HL-60/S4 treated with retinoic acid at 250 ng/mL for 4 days and 3 days (cell line): ENCODE measurements at regions not wholly inside any gene's neighbourhood (a gene's known extent, or its start where the extent isn't known, plus 50 kb on each side); places are given as distances from the start of the nearest gene placed in this dataset.

ENCODE experiments used
- in situ Hi-C: fragments of 300-500 bp; cut with MboI; formaldehyde crosslinking; loops from 2 replicates; pipeline ENCODE4 v1.7.0; 2022; ENCODE audit warnings: low sequenced_read_pairs

DNA sequence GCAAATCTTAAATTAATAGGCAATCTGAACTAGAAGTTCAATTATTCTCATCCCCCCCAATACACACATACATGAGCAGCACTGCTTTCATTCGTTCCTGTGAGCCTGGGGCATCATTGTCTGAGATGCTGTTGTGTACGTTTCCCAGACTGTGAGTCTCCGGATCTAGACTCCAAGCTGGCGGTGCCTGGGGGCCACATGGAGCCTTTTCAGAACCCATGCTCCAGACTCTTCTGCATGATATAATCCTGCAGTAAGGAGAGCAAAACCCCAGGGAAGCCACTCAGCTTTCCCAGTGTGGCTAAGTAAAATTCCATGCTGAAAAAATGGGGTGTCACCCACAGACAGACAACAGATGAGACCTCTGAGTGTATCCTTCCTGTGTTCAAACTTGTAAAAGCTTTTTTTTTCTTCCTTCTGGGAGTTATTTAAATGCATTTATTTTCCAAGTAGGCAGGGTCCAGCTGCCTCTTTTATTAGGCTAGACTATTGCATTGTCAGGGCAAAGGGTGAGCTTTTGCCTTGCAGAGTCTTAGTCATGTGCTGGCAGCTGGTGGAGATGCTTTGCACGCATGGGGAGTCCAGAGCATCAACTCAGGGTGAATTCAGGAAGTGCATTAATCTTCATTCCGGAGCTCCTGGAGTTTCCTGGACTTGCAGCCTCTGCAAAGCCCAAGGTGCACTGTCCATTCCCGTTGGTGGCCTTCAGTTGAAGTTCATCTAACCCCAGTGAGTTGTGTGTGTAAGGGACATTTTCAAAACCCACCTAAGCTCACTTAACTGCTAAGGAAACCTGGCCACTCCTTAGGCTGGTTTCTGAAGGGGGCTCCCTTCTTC is 185.7 kb upstream of the ADO start:
- in situ Hi-C loops = loop anchor here (5.0 to 25.0 kb wide), 2 partner anchors 189 to 469 kb away; no protein-coding TSS in a partner anchor

DNA sequence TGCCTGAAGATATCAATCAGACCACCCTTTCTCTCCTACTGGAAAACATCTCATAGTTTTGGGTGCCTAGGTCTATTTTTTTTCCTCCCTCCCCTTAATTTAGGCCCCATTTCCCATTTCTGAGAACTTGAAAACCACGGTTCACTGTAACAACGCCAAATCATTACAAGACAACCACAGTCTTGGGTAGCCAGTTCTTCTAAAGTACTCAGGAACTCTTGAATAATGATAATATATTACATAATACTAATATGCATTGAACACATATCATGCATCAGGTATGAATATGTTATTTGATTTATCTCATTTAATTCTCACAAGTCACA is 185.1 kb upstream of the ADO start:
- in situ Hi-C loops = loop anchor here (5.0 to 25.0 kb wide), 2 partner anchors 188 to 468 kb away; no protein-coding TSS in a partner anchor

DNA sequence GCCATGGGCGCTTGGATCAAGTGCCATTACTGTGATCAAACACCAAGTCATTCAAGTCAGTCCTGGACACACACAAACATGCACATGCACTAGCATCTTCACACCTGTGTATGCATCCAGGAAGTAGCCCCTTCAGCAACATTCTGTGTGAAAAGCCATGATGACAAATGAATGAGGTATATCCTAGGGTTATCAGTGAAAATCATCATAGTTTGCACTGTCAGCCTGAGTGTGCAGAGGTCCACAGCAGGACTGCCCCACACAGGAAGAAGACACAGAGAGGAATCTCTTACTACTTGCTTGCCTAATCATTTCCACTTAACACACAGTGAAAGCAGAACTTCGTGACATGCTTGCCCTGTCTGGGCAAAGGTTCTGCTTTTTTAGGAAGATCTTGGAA is 184.0 kb upstream of the ADO start:
- in situ Hi-C loops = loop anchor here (25.0 kb wide), 1 partner anchor 467 kb away; no protein-coding TSS in a partner anchor

DNA sequence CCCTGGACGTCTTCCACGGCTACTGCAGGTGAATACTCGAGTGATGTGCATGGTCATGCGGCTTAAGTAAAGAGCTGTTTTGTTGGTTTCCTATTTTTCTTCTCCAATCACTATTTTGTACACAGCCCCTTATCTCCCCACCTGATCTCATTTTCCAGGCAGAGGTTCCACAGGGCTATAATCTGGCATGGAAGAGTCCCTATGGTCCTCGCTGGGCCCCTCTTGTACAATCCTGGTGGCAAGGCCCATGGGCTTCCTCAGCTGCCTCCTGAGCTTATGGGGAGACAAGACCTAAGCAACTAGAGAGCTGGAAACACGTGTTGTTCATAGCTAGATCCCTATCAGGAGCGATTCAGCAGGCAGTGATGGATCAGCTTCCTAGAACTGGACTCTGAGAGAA is 181.3 kb upstream of the ADO start:
- in situ Hi-C loops = loop anchor here (25.0 kb wide), 1 partner anchor 464 kb away; no protein-coding TSS in a partner anchor

DNA sequence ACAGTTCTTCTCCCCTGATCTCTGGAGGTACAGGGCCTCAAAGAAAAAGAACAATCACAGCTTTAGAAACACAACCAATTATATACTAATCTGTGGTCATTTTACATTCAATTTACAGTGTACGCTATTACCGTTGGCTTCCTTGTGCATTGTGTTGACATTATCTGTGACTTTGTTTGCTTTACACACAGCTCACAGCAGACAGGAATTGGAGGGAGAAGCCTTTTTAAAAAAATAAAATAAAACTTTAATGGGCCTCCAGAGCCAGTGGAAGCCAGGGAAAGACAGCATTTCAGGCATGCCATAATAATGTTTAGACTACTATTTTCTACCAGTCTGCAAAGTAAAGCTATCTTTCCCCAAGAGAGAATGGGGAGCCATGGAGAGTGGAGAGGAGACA is 179.0 kb upstream of the ADO start:
- in situ Hi-C loops = no loop called here

DNA sequence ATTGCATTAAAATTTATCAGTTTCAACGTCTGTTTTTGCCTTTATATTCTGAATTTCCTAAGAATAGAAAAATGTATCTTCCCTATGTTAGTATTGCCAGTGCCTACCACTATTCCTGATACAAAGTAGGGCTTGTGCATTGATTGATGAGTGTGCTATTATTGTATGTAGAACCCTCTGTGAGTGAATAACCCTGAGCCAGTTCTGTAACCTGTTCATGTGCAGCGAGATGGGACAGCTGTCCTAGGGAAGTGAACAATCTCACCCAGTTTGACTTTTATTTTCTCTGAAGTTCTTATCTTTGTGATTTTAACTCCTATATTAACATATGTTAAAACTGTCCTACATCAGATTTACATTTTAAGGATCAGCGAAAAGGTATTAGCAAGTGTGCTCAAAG is 178.4 kb upstream of the ADO start:
- in situ Hi-C loops = no loop called here

DNA sequence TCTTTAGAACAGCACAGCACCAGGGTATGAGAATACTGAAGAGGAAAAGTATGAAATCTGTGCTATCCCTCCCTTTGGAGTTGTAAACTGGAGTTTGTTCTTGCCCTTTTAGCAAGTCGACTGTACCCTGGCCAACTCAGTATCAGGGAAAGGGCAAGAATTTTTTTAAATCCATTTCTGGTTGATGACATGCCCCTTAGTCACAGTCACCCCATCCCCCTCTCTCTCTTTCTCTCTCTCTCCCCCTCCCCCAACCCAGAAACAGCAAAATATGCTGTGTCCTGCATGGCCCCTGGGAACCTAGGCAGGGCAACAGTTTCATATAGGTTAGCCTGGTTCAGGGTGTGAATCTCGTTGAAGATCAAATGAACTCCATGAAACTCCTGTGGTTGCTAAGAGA is 177.7 kb upstream of the ADO start:
- in situ Hi-C loops = no loop called here

DNA sequence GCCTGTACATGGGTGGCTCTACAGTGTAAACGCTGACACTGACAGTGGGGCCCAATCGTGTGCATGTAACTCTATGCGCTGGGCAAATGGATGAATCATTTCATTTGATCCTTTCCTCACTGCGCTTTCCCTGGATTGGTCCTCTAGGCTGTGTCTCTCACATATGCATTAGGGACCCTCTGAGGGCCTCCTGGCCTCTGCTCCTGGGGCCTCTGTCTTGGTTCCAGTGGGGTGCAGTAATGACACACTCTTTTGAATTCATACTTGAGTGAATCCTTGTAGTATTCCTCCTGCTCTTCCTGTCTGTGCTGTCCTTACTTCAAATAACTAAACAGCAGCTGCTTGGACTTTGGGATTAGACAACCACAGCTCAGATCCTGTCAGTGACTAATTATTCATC is 176.5 kb upstream of the ADO start:
- in situ Hi-C loops = no loop called here

DNA sequence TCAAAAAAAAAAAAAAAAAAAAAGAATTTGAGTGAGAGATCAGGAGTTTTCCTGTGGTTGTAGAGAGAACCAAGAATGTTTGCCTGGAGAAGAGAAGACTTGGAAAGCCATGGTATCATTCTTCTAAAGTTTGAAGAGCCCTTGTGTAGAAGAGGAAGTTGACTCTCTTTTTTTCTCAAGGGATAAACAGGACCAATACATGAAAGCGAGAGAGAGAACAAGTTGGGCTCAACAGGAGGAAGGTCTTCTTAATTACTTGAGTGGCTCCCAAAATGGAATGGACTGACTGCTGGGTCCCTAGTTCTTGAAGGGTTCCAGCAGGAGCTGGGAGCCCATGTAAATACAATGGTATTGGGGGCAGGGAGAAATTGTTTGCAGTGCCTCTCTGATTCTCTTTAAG is 173.3 kb upstream of the ADO start:
- in situ Hi-C loops = no loop called here

DNA sequence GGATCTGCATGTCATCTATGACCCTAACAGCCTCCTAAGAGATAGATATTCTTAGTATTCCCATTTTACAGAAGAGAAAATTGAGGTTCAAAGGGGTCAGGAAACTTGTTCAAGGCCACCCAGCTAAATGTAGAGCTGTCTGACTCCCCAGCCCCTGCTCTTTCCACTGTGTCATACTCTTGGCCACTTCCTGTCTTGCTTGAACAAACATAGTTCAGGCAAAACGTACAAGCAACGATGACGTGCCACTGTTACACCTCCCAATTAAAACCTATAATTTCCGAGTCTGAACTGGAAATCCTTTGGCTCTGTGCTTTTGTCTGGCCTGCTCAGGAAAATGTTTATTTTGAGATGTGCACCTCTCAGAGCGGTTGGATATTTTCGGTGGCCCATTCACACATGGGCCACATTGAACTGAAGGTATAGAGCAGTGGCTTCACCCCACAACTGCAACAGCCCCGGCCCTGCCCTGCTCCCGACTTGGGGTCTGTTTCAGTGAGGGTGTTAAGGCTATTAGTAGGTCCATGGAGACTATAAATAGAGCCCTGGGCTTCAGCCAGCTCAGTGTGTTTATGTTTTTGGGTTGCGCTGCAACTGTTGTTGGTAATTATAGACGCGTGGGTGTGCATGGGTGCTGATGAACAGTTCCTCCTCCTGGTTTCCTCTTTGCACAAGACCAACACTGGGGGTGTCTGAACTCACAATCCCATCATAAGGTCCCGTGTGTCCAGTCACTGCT is 172.3 kb upstream of the ADO start:
- in situ Hi-C loops = no loop called here

DNA sequence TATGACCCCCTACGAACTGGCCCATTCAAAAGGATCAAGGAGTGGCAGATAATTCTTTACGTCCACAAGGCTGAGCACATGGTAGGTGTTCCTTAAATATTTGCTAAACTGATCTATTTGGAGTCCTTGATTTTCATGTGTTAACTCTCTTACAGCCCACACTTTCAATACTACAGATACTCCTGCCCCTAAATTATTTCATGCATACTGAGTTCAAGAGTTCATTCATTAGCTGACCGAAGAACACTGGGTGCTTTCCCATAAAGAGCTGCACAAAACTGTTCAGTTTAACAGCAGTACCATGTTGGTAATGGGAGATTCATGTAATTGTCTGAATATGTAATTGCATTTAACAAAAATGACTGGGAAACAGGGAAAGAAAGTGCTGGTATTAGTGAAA is 170.5 kb upstream of the ADO start:
- in situ Hi-C loops = no loop called here

DNA sequence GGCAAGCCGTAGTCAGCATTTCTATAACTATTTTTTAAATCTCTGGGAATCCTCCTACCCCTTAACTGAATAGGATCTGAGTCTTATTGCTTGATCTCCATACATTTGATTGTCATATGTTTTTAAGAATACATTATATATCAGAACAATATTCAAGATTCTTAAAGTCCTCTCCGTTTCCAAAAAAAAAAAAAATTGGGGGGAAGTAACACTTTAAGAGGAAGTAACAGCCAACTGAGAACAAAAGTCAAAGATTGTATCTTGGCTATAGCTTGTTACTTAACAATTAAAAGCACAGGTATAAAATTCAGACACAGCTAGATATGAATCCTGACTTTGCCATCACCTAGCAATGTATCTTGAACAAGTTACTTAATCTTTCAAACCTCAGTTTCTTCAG is 169.9 kb upstream of the ADO start:
- in situ Hi-C loops = no loop called here

DNA sequence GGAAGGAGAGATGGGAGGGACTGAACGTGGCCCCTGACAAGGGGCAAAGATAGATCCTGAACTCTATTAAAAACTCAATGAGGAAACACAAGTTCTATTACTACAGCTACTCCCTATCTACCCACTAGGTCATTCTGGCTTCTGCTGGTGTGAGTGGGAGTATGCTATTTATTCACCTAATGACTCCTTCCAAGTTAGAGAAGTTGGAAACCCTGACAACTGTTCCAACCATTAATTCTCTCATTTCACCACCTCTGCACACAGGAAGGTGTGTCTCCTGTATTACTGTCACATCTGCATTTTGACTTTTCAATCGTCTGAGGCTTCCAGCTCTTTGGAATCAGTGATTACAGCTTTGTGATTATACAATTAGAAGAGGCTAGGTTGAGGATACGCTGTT is 169.4 kb upstream of the ADO start:
- in situ Hi-C loops = no loop called here

DNA sequence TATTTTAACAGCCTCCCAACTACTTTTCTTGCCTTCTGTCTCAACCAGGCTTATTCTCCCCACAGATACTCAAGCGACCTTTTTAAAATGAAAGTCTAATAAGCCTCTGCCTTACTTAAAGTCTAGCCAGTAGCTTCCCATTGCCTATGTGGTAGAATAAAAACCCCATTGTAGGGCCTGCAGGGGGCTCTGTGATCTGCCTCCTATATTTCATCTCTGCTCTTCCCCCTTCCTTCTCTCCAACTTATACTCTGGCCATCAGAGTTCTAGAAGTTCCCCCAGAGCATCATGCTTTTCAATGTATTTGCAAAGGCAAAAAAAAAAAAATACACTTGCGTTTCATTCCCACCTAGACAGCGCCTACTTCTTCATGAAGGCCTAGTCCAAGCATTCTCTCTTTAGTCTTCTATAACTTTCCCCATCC is 167.7 kb upstream of the ADO start:
- in situ Hi-C loops = no loop called here

DNA sequence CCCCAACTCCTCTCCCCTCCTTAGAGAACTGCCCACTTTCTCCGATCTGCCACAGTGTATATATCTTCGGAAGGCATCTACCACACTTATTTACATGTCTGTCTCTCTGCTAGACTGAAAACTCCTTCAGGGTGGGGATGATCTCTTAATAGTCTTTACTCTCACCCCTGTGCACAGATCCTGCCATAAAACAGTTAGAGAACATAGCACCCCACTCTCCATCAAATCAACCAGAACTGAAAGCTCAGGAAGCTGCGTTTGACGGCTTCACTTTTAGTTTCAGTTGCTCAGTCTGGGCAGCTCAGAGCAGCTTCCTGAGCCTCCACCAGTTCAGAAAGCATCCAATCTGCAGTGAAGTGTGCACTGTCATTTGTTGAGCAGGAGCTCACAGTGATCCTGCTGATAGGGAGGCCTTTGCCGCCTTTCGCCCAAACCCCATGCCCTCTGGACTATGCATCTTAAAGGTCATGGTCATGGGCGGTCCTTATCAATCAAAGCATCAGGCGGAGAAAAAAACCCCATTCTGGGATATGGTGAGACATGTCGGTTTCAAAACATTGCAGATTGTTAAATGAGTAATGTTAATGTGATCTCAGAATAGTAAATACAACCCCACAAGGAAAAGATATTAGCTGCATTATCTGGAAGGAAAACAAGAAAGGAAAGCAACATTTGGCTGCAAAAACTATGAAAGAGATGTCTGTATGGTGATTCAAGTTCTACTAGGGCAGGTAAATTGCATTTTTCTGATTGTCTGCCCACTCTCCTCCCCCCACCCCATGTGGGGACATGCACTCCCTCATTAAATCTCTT is 167.1 kb upstream of the ADO start:
- in situ Hi-C loops = no loop called here

DNA sequence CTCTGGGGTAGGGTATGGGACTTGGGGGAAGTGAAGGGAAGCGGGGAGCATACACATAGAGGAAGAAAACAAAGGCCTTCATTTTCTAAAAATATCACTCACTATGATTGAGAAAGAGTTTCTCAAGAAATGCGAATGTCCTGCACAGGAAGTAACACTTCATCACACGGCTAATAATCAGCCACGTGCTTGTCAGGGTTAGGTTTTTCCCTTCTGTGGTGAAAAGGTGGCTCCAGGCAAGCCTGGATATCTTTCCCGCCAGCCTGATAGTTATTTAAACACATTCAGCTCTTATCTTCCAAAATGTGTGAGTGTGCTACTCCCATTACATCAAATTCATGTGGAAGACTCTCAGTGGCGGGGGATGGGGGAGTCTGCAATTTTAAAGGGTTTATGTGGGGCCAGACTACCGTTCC is 166.4 kb upstream of the ADO start:
- in situ Hi-C loops = no loop called here

DNA sequence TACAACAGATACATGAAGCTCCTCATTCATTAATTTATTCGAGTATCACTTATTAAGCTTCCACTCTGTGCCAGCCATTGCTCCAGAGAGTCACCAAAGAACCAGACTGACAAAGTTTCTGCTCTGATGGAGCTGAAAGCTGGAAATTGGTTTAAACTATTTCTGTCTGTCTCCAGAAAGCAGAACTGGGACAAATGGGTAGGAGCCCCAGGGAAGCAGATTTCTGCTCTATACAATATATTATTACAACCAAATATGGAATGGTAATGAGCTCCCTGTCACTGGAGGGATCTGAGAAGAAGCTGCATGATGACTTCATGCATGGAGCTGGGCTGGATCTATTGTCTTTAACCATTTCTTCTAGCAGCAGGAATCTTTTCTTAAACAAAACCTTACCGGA is 165.4 kb upstream of the ADO start:
- in situ Hi-C loops = no loop called here

DNA sequence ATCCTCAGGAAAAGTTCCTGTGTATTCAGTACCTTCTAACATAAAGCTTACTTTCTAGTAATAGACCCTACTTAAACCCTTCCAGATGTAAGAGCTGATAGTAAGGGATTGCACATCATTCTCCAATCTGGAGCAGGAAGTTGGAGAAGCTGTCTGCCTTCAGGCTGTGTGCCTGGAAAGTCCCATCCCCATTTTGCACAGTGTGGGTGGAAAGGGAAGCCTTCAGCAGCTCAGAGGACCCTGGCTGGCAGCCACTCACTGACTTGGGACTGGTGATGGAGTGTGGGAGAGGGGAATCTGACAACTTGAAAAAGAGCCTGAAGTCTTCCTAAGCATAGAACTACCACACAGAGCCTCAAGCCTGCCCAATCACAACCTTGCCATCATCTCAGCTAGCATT is 164.1 kb upstream of the ADO start:
- in situ Hi-C loops = no loop called here

DNA sequence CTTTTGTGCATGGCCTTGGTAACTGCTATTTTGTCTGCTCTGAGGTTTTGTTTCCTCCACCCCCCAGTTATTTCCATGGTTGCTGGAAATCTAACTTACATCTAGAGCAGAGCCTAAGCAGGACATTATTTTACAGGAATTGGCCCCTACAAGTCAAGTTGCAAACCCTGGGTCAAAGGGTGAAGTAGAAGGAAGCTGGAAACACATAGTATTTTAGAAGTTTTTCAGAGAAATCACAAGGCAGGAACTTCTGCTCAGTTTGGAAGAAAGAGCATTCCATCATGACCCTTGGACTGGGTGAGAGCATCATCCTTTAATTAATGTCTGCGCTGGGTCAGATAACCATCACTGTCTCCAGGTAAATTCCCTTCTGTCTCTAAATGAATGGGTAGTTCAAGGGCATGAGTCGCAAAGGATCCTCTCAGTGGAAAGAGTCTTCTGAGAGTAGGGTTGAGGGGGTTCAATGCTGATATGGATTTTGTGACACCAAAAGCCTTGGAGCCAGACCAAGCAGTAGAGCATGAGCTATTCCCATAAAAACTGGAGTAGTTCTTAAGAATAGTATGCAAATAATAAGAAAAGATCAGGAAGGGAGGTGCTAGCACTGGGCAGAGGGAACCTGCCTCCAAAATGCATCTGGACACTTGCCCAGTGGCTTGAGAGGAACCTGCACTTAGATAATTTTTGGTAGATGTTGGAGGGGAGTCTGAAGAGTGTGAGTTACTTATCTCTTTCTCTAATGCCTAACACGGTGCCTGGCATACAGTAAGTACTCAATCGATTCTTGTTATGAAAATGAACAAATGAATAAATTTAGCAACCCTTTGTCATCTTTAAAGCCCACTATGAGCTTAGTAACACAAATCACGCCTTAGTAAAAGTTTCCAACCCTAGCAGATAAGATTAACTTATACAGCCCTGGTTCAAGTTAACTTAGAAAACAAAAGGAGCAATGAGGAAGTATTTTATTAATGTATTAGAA is 160.6 kb upstream of the ADO start:
- in situ Hi-C loops = no loop called here

DNA sequence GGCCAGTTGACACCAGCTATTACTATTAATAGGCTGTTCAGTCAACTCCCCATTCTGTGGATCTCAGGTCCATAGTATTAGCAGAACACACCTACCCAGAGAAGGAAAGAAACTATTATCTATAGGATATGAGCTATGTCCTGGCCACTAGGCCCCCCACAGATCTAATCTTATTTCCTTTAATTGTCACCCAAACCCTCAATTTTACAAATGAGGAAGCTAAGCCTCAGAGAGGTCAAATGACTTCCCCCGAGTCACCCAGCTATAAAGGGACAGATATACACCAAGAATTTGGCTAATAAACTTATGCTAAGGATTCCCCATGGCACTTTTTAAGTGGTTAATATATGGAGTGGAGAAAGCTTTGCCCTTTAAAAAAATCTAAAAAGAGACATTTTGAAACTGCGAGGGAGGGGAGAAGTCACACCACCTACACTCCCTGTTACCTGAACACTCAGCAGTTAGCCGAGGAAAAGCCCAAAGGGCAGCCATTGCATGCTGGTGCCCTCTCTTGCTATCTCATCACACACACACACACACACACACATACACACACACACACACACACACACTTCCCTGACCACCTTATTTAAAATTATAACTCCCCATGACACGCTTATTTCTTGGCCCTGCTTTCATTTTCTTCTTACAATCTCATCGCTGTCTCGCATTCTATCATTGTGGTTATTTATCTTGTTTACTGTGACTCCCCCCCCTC is 157.0 kb upstream of the ADO start:
- in situ Hi-C loops = no loop called here
